Stimulated activated CD4-positive, alpha-beta T cell treated with anti-CD3 and anti-CD28 coated beads, TNF-alpha, amount 100 ng/mL, for 24 hours (primary cell): ENCODE measurements at regions not wholly inside any gene's neighbourhood (a gene's known extent, or its start where the extent isn't known, plus 50 kb on each side); places are given as distances from the start of the nearest gene placed in this dataset.

ENCODE experiments used
- DNase-seq, 3 experiments: peaks; one replicate each; pipeline ENCODE4 v3.0.0-alpha.2; 2020; ENCODE audit warnings: low read depth in 3 of 3

- DNase-seq, result no peak
These were observed 52.0 kb upstream of the IVNS1ABP start for GRCh38 chr1:185368913-185369491.

- DNase-seq, result no peak
These were observed 51.3 kb upstream of the IVNS1ABP start for GRCh38 chr1:185368313-185368855.

- DNase-seq, result no peak
These were observed 50.2 kb upstream of the IVNS1ABP start for GRCh38 chr1:185367218-185367617.
